Right cardiac atrium (tissue), 5 donors: ENCODE measurements at regions not wholly inside any gene's neighbourhood (a gene's known extent, or its start where the extent isn't known, plus 50 kb on each side); places are given as distances from the start of the nearest gene placed in this dataset.

ENCODE experiments used
- ATAC-seq, 2 donors: fragments of 200-7000 bp; cut with Tn5 transposase; one replicate each; pipeline versions ENCODE4 v1.8.0 to v1.9.1; 2020; ENCODE audit warnings: moderate library complexity in 2 of 2, mild to moderate bottlenecking in 1 of 2
- DNase-seq, 3 donors: peaks; one replicate each; pipeline ENCODE4 v3.0.0-alpha.2; 2020
- H3K27ac ChIP-seq: one replicate; pipeline ENCODE4 v1.5.1; 2013; ENCODE audit warnings: mild to moderate bottlenecking, low read length, control low read depth, moderate library complexity
- H3K27me3 ChIP-seq: one replicate; pipeline ENCODE4 v1.6.1; 2013; ENCODE audit not compliant: control insufficient read depth, insufficient read depth
- H3K4me1 ChIP-seq: one replicate; pipeline ENCODE4 v1.6.1; 2013; ENCODE audit warnings: low read length; ENCODE audit not compliant: control insufficient read depth, insufficient read depth
- H3K4me3 ChIP-seq: one replicate; pipeline ENCODE4 v1.5.1; 2013; ENCODE audit warnings: low read length, control low read depth
- H3K9me3 ChIP-seq: one replicate; pipeline ENCODE4 v1.6.1; 2013; ENCODE audit warnings: low read length; ENCODE audit not compliant: control insufficient read depth
- WGBS: extraction: QIAGEN DNeasy Blood & Tissue Kit; methylation state at CpG from one replicate; pipeline ENCODE4 v1.1.7; 2013; 5-methylcytosine and 5-hydroxymethylcytosine counted together
- intact Hi-C, 4 donors: fragments of 100-400 bp; cut with DNase I; formaldehyde crosslinking; loops; one replicate each; pipeline versions ENCODE4 v1.11.0 to v1.14.0; 2022 to 2023
- donor health status: healthy with polysubstance abuse.
- donor health status: DM: no; HTN: yes; CAD: no.
- donor health status: DM: no; HTN: no; CAD: no.
- donor health status: DM: no; HTN: yes; CAD: no; lungs with severe emphysema.
- donor health status: DM: yes; HTN: yes; CAD: no.

- no peaks in the 10 kb centered on the region for H3K27me3 ChIP-seq
- H3K4me3 ChIP-seq: no peak overlapping the region
- no peaks in the 10 kb centered on the region for H3K4me1 ChIP-seq
- ATAC-seq (no peak), DNase-seq (no peak)
- 73% methylated on average over 17 of the region's 17 CpGs for WGBS
- no peak overlapping the region for H3K27ac ChIP-seq
- H3K9me3 ChIP-seq: no peaks in the 10 kb centered on the region
- intact Hi-C loops: no loop called here
Observed at GRCh38 chr15:98146031-98146820, 185.7 kb downstream of the ARRDC4 start.

DNA sequence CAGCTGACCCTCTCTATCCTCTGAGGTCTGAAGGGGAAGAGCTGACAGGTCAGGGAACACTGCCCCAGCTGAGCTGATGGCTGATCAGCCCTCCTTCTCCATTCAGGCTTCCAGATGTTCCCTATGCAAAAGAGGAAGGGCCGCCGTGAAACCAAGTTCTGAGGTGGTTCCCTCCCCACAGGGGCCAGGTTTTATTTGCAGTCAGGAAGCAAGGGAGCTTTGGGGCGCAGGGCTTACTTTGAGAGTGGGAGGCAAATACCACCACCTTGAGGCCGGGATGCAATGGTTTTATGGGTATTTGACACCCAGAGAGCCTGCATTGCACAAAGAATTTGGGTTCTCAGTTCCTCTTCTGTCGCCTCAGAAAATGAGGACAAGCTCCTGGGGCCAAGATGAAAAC, 186.9 kb downstream of the ARRDC4 start:
- H3K4me1 ChIP-seq: no peaks in the 10 kb centered on the region
- no peaks in the 10 kb centered on the region for H3K27me3 ChIP-seq
- intact Hi-C loops: no loop called here
- no peaks in the 10 kb centered on the region for H3K9me3 ChIP-seq
- 64% methylated on average over 5 of the region's 5 CpGs for WGBS
- DNase-seq (no peak), ATAC-seq (no peak)
- H3K4me3 ChIP-seq: no peak overlapping the region
- no peak overlapping the region for H3K27ac ChIP-seq

GRCh38 chr15:98150084-98150483, 189.6 kb downstream of the ARRDC4 start:
- Histone ChIP-seq H3K4me3 (no peak overlapping the region), H3K4me1 (no peaks in the 10 kb centered on the region), H3K27ac (no peak overlapping the region), H3K27me3 (no peaks in the 10 kb centered on the region), H3K9me3 (no peaks in the 10 kb centered on the region)
- DNase-seq (no peak), ATAC-seq (no peak)
- intact Hi-C loops: no loop called here
- WGBS: 85% methylated on average over 2 of the region's 2 CpGs

GRCh38 chr15:98150536-98150935, 190.0 kb downstream of the ARRDC4 start:
- WGBS: 41% methylated on average over 3 of the region's 3 CpGs
- Histone ChIP-seq H3K4me3 (no peak overlapping the region), H3K9me3 (no peaks in the 10 kb centered on the region), H3K27me3 (no peaks in the 10 kb centered on the region), H3K4me1 (no peaks in the 10 kb centered on the region), H3K27ac (no peak overlapping the region)
- ATAC-seq: no peak
- DNase-seq: no peak
- intact Hi-C loops: no loop called here

GRCh38 chr15:98151096-98151495, 190.6 kb downstream of the ARRDC4 start:
- ATAC-seq (no peak), DNase-seq (no peak)
- no peak overlapping the region for H3K27ac ChIP-seq
- WGBS: 90% methylated on average over 2 of the region's 2 CpGs
- no peaks in the 10 kb centered on the region for H3K4me1 ChIP-seq
- H3K9me3 ChIP-seq: no peaks in the 10 kb centered on the region
- intact Hi-C loops: no loop called here
- no peaks in the 10 kb centered on the region for H3K27me3 ChIP-seq
- no peak overlapping the region for H3K4me3 ChIP-seq

- no peaks in the 10 kb centered on the region for H3K4me1 ChIP-seq
- DNase-seq: no peak
- no peak overlapping the region for H3K4me3 ChIP-seq
- ATAC-seq: no peak
- intact Hi-C loops: no loop called here
- no peaks in the 10 kb centered on the region for H3K27me3 ChIP-seq
- H3K9me3 ChIP-seq: no peaks in the 10 kb centered on the region
- H3K27ac ChIP-seq: no peak overlapping the region
Observed at GRCh38 chr15:98152156-98152555, 191.7 kb downstream of the ARRDC4 start.

DNA sequence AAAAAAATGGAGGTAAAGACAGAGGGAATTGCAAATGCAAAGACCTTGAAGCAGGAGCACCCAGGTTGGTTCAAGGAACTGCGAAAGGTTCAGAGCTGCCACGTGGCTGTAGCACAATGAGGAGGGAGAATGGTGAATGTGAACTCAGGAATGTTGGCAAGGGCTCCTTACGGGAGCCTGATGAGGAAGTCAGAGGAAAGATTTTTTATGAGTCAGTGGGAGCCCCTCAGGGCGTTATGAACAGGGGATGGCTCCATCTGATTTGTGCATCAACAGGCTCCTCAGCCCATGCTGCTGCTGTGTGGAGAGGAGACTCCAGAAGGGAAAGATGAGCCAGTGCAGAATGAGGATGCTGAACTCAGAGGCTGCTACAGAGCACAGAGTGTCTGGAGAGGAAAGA, 194.4 kb downstream of the ARRDC4 start:
- DNase-seq: no peak
- H3K4me1 ChIP-seq: no peaks in the 10 kb centered on the region
- no peak overlapping the region for H3K4me3 ChIP-seq
- H3K9me3 ChIP-seq: no peaks in the 10 kb centered on the region
- H3K27me3 ChIP-seq: no peaks in the 10 kb centered on the region
- ATAC-seq: no peak
- no peak overlapping the region for H3K27ac ChIP-seq
- intact Hi-C loops: no loop called here
- 41% methylated on average over 4 of the region's 4 CpGs for WGBS

GRCh38 chr15:98155356-98155755, 194.9 kb downstream of the ARRDC4 start:
- H3K4me1 ChIP-seq: no peaks in the 10 kb centered on the region
- no peak overlapping the region for H3K27ac ChIP-seq
- no peak for ATAC-seq
- H3K27me3 ChIP-seq: no peaks in the 10 kb centered on the region
- no peaks in the 10 kb centered on the region for H3K9me3 ChIP-seq
- H3K4me3 ChIP-seq: no peak overlapping the region
- DNase-seq: no peak
- intact Hi-C loops: no loop called here
- 80% methylated on average over 1 of the region's 1 CpG for WGBS

DNA sequence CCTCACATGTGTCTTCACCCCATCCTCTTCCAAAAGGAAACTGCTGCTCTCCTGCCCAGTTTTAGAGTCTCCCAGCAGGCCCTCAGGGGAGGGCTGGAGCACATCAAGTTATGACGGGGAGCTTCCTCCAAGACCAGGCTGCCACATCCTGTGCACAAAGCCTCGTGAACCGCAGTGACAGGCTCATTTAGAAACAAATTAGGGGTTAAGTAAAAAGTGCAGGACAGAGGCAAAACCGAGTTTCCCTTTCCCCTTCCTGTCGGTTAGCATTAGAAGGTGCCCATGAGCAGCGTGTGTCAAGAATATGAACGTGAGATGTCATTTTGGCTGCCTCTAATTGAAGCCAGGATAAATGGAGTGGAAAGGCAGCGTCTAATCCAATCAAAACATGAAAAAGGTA, 199.7 kb downstream of the ARRDC4 start:
- WGBS: 39% methylated on average over 8 of the region's 8 CpGs
- ATAC-seq (no peak), DNase-seq (no peak)
- Histone ChIP-seq H3K9me3 (no peaks in the 10 kb centered on the region), H3K27ac (no peak overlapping the region), H3K27me3 (no peaks in the 10 kb centered on the region), H3K4me3 (no peak overlapping the region), H3K4me1 (no peaks in the 10 kb centered on the region)
- intact Hi-C loops: no loop called here

- WGBS: 84% methylated on average over 23 of the region's 23 CpGs
- Histone ChIP-seq H3K9me3 (no peaks in the 10 kb centered on the region), H3K4me1 (no peaks in the 10 kb centered on the region)
Observed at GRCh38 chr15:98163319-98164045, 203.0 kb downstream of the ARRDC4 start.

GRCh38 chr15:98164571-98164970, 204.1 kb downstream of the ARRDC4 start:
- no peaks in the 10 kb centered on the region for H3K4me1 ChIP-seq
- no peaks in the 10 kb centered on the region for H3K9me3 ChIP-seq
- 23% methylated on average over 1 of the region's 1 CpG for WGBS
- DNase-seq: no peak
- H3K4me3 ChIP-seq: no peak overlapping the region
- intact Hi-C loops: no loop called here
- H3K27me3 ChIP-seq: no peaks in the 10 kb centered on the region
- ATAC-seq: no peak
- H3K27ac ChIP-seq: no peak overlapping the region

More at GRCh38 chr15:98163319-98164045, 203.0 kb downstream of the ARRDC4 start:
- H3K4me3 ChIP-seq: no peak overlapping the region
- no peak overlapping the region for H3K27ac ChIP-seq
- ATAC-seq (no peak), DNase-seq (no peak)
- no peaks in the 10 kb centered on the region for H3K27me3 ChIP-seq
- intact Hi-C loops: no loop called here
